ENCODE measurements at regions not wholly inside any gene's neighbourhood (a gene's known extent, or its start where the extent isn't known, plus 50 kb on each side); places are given as distances from the start of the nearest gene placed in this dataset.

- Histone ChIP-seq H4K20me1 (ENCODE audit: low read depth, low read length) (no peaks in the 10 kb centered on the region), H3K27ac (ENCODE audit: low read depth, low read length) (no peak overlapping the region), H3K9me2 (replicated peaks; ENCODE audit: insufficient read depth, low read length) (no peaks in the 10 kb centered on the region), H3K9ac (ENCODE audit: low read length) (no peak overlapping the region), H3K79me2 (ENCODE audit: insufficient read depth, low read length) (no peaks in the 10 kb centered on the region), H3K4me3 (ENCODE audit: insufficient read depth, low read length, poor library complexity, severe bottlenecking) (no peak overlapping the region), H2AFZ (ENCODE audit: low read depth, low read length, severe bottlenecking) (no peak overlapping the region), H3K4me2 (ENCODE audit: low read depth, low read length, poor library complexity, severe bottlenecking) (no peak overlapping the region), H3K36me3 (ENCODE audit: low read length) (no peaks in the 10 kb centered on the region), H3K9me3 (ENCODE audit: insufficient read depth, low read length) (no peaks in the 10 kb centered on the region), H3K27me3 (ENCODE audit: low read length) (no peaks in the 10 kb centered on the region), H3F3A (ENCODE audit: insufficient read depth) (no peaks in the 10 kb centered on the region)
- TF ChIP-seq EZH2phosphoT487 (conservative IDR thresholded peaks at IDR 0.05; ENCODE audit: low read length): no peak
- no peak for TF ChIP-seq CTCF (IDR thresholded peaks at IDR 0.05; ENCODE audit: insufficient read depth, low read length, poor library complexity, severe bottlenecking)
These were observed 212.9 kb upstream of the PRDM1 start for GRCh38 chr6:105873211-105873704.

- no peak overlapping the region for H3K4me3 ChIP-seq (ENCODE audit: insufficient read depth, low read length, poor library complexity, severe bottlenecking)
- no peak overlapping the region for H3K27ac ChIP-seq (ENCODE audit: low read depth, low read length)
- H3K9me2 ChIP-seq (replicated peaks; ENCODE audit: insufficient read depth, low read length): no peaks in the 10 kb centered on the region
- no peak for TF ChIP-seq CTCF (IDR thresholded peaks at IDR 0.05; ENCODE audit: insufficient read depth, low read length, poor library complexity, severe bottlenecking)
- TF ChIP-seq EZH2phosphoT487 (conservative IDR thresholded peaks at IDR 0.05; ENCODE audit: low read length): no peak
- H3K9ac ChIP-seq (ENCODE audit: low read length): no peak overlapping the region
- H3K79me2 ChIP-seq (ENCODE audit: insufficient read depth, low read length): no peaks in the 10 kb centered on the region
- no peak overlapping the region for H3K4me2 ChIP-seq (ENCODE audit: low read depth, low read length, poor library complexity, severe bottlenecking)
- no peak overlapping the region for H2AFZ ChIP-seq (ENCODE audit: low read depth, low read length, severe bottlenecking)
- H3F3A ChIP-seq (ENCODE audit: insufficient read depth): no peaks in the 10 kb centered on the region
- no peaks in the 10 kb centered on the region for H4K20me1 ChIP-seq (ENCODE audit: low read depth, low read length)
- no peaks in the 10 kb centered on the region for H3K36me3 ChIP-seq (ENCODE audit: low read length)
- no peaks in the 10 kb centered on the region for H3K27me3 ChIP-seq (ENCODE audit: low read length)
- no peaks in the 10 kb centered on the region for H3K9me3 ChIP-seq (ENCODE audit: insufficient read depth, low read length)
These were observed 213.9 kb upstream of the PRDM1 start for GRCh38 chr6:105872249-105872648.

- Histone ChIP-seq H2AFZ (ENCODE audit: low read depth, low read length, severe bottlenecking) (no peak overlapping the region), H3K9me3 (ENCODE audit: insufficient read depth, low read length) (no peaks in the 10 kb centered on the region), H3F3A (ENCODE audit: insufficient read depth) (no peaks in the 10 kb centered on the region), H3K27ac (ENCODE audit: low read depth, low read length) (no peak overlapping the region), H3K79me2 (ENCODE audit: insufficient read depth, low read length) (no peaks in the 10 kb centered on the region), H3K27me3 (ENCODE audit: low read length) (no peaks in the 10 kb centered on the region), H4K20me1 (ENCODE audit: low read depth, low read length) (no peaks in the 10 kb centered on the region), H3K4me2 (ENCODE audit: low read depth, low read length, poor library complexity, severe bottlenecking) (no peak overlapping the region), H3K9ac (ENCODE audit: low read length) (no peak overlapping the region), H3K9me2 (replicated peaks; ENCODE audit: insufficient read depth, low read length) (no peaks in the 10 kb centered on the region), H3K4me3 (ENCODE audit: insufficient read depth, low read length, poor library complexity, severe bottlenecking) (no peak overlapping the region), H3K36me3 (ENCODE audit: low read length) (no peaks in the 10 kb centered on the region)
- TF ChIP-seq CTCF (IDR thresholded peaks at IDR 0.05; ENCODE audit: insufficient read depth, low read length, poor library complexity, severe bottlenecking) (no peak), EZH2phosphoT487 (conservative IDR thresholded peaks at IDR 0.05; ENCODE audit: low read length) (no peak)
These were observed 214.6 kb upstream of the PRDM1 start for GRCh38 chr6:105871542-105871941.
